SK-N-MC (cell line): ENCODE measurements at regions not wholly inside any gene's neighbourhood (a gene's known extent, or its start where the extent isn't known, plus 50 kb on each side); places are given as distances from the start of the nearest gene placed in this dataset.

Experiments used
- EZH2 ChIP-seq: fragments of 200-600 bp; sonication (generic); IDR thresholded peaks from one replicate; pipeline ENCODE4 v1.6.1; 2017; ENCODE audit warnings: antibody characterized with exemption
- FOXP2 ChIP-seq: optimal IDR thresholded peaks from 2 replicates; pipeline ENCODE3; 2011; ENCODE audit warnings: mild to moderate bottlenecking, moderate library complexity; ENCODE audit not compliant: insufficient read depth; ENCODE audit errors: extremely low read length, control extremely low read depth
- POLR2AphosphoS5 ChIP-seq: IDR thresholded peaks from 2 replicates; pipeline ENCODE4 v1.6.1; 2012; ENCODE audit warnings: mild to moderate bottlenecking, low read depth, low read length, borderline replicate concordance

GRCh38 chr2:19224011-19224410 lies 134.4 kb downstream of the OSR1 start:
- TF ChIP-seq EZH2 (no peak), POLR2AphosphoS5 (no peak), FOXP2 (no peak)
